Astrocyte of the cerebellum (primary cell): ENCODE measurements at regions not wholly inside any gene's neighbourhood (a gene's known extent, or its start where the extent isn't known, plus 50 kb on each side); places are given as distances from the start of the nearest gene placed in this dataset.

ENCODE experiments used
- DNase-seq: peaks from one replicate; pipeline ENCODE4 v3.0.0-alpha.2; 2011; ENCODE audit warnings: low read depth
- H3K4me3 ChIP-seq: 2 replicates; pipeline ENCODE4 v1.5.1; 2011; ENCODE audit warnings: mild to moderate bottlenecking, low read depth, low read length, moderate library complexity
- CTCF ChIP-seq: IDR thresholded peaks from 2 replicates; pipeline ENCODE4 v1.5.1; 2012; ENCODE audit warnings: low read length, low read depth, moderate library complexity, mild to moderate bottlenecking; ENCODE audit errors: missing control alignments
- in situ Hi-C: cut with HindIII; loops from 2 replicates; pipeline ENCODE4 v1.10.0; 2017; ENCODE audit warnings: low sequenced_read_pairs

GRCh38 chrX:40514376-40514775, 66.4 kb upstream of the ATP6AP2 start:
- in situ Hi-C loops = no loop called here
- DNase-seq = no peak
- no peak overlapping the region for H3K4me3 ChIP-seq
- TF ChIP-seq CTCF = no peak

GRCh38 chrX:40513835-40514234, 66.9 kb upstream of the ATP6AP2 start:
- no peak overlapping the region for H3K4me3 ChIP-seq
- DNase-seq = no peak
- TF ChIP-seq CTCF = no peak
- in situ Hi-C loops = no loop called here

GRCh38 chrX:40513012-40513411, 67.8 kb upstream of the ATP6AP2 start:
- H3K4me3 ChIP-seq = no peak overlapping the region
- DNase-seq = no peak
- TF ChIP-seq CTCF = no peak
- in situ Hi-C loops = no loop called here

DNA sequence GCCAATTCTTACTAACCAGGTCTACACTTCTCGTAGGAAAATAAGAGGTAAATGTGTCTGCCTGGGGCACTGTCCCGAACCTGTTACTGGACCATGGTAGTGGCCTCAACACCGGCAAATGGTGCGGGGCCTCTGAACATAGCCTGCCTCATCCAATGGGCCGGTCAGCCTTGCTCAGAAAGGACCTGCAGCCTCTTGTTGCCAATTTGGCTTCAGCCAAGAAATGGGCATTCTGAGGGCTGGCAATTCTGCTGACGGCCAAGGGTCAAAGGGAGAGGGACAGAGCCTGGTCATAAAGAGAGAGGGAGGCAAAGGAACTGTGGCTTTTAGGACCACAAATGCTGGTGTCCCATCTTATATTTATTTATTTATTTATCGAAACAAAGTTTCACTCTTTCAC, 69.5 kb upstream of the ATP6AP2 start:
- in situ Hi-C loops = no loop called here

DNA sequence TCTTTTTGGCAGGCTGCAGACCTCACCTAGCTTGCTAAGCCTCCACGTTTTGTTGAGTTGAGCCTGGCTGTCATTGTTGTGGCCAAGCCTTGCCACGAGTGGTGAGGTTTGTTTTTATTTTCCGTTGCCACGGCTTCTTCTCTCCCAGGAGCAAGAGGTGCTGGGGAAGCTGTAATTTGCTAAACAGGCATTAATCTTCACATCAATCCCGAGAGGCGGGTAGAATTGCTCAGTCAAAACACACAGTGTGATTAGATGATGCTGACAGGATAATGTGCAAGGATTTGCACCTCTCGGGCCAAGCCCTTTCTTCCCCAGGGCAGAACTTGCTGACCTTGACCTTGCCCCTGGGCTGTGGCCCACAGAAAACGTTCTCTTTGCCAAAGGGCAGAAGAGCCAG, 72.2 kb upstream of the ATP6AP2 start:
- no peak for DNase-seq

More for the DNA sequence above, 69.5 kb upstream of the ATP6AP2 start:
- no peak for DNase-seq
- no peak for TF ChIP-seq CTCF
- no peak overlapping the region for H3K4me3 ChIP-seq

GRCh38 chrX:40506201-40506985, 74.4 kb upstream of the ATP6AP2 start:
- DNase-seq = no peak
- in situ Hi-C loops = no loop called here
- no peak overlapping the region for H3K4me3 ChIP-seq
- no peak for TF ChIP-seq CTCF

More for the DNA sequence above, 72.2 kb upstream of the ATP6AP2 start:
- TF ChIP-seq CTCF = no peak
- in situ Hi-C loops = no loop called here
- no peak overlapping the region for H3K4me3 ChIP-seq
